ENCODE measurements at regions not wholly inside any gene's neighbourhood (a gene's known extent, or its start where the extent isn't known, plus 50 kb on each side); places are given as distances from the start of the nearest gene placed in this dataset.

DNA sequence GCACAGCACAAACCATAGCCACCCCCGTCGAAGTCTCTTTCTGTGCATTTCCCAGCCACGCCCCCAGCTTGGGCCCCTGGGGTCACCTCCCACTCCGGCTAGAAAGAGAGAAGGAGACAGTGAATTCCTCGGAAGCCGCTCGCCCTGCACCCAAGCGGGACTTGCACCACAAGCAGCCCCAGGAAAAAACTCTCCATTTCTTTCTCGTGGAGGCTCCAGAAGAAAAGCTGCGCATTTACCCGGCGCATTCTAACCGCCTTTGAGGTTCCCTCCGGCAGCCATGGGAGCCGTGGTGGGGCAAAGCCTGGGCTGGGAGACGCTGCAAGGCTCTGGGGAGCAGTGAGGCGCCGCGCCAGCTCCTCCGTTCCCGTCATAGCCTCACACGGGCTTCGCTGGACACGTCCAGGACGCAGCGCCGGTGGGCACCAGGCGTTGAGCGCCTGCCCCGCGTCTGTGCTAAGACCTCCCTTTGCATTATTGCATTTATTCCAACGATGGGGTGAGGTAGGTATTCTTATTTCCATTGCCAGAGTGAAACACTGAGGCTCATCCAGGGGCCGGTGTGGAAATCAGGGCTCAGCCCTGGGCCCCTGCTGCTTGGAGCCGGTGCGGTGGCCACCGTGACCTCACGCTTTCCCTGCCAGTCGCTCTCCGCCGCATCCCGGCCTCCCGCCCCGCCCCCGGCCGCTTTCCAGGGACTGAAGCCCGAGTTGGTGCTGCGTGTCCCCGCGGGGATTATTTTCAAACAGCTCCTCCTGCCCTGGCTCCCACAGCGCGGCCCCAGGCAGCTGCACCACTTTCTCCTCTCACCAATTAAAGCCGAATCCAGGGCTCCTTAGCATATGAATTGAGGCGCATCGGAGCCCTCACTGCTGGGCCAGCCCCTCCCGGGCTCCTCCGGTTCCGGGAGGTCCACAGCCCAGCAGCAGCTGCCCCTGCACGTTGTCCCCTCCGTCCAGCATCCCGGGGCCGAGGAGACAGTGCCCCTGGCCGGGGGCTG is 148.3 kb upstream of the AFDN start:
- TF ChIP-seq CTCF (IDR thresholded peaks at IDR 0.05) (no peak), POLR2A (IDR thresholded peaks at IDR 0.05) (no peak)

All from lower leg skin (tissue), 3 donors.